ENCODE measurements at regions not wholly inside any gene's neighbourhood (a gene's known extent, or its start where the extent isn't known, plus 50 kb on each side); places are given as distances from the start of the nearest gene placed in this dataset.

GRCh38 chr6:168773788-168774187 lies 332.8 kb downstream of the SMOC2 start:
- no peak for DNase-seq

GRCh38 chr6:168765752-168766151 lies 324.8 kb downstream of the SMOC2 start:
- no peak for DNase-seq

- no peak for DNase-seq
These were observed 315.1 kb downstream of the SMOC2 start for GRCh38 chr6:168756009-168756634.

GRCh38 chr6:168746643-168747042 lies 305.7 kb downstream of the SMOC2 start:
- DNase-seq = no peak

- no peak for DNase-seq
These were observed 305.0 kb downstream of the SMOC2 start for GRCh38 chr6:168746013-168746412.

- no peak for DNase-seq
These were observed 303.9 kb downstream of the SMOC2 start for GRCh38 chr6:168744861-168745260.

- DNase-seq = no peak
These were observed 301.2 kb downstream of the SMOC2 start for GRCh38 chr6:168741942-168742782.

- DNase-seq = no peak
These were observed 300.3 kb downstream of the SMOC2 start for GRCh38 chr6:168741305-168741704.

- DNase-seq = no peak
These were observed 298.4 kb downstream of the SMOC2 start for GRCh38 chr6:168739381-168739780.

- no peak for DNase-seq
These were observed 296.5 kb downstream of the SMOC2 start for GRCh38 chr6:168737481-168737880.

- DNase-seq = no peak
These were observed 296.0 kb downstream of the SMOC2 start for GRCh38 chr6:168737014-168737413.

- DNase-seq = no peak
These were observed 295.1 kb downstream of the SMOC2 start for GRCh38 chr6:168736039-168736438.

GRCh38 chr6:168735268-168735949 lies 294.4 kb downstream of the SMOC2 start:
- DNase-seq = no peak

GRCh38 chr6:168734523-168734922 lies 293.5 kb downstream of the SMOC2 start:
- DNase-seq = no peak

- DNase-seq = no peak
These were observed 291.7 kb downstream of the SMOC2 start for GRCh38 chr6:168732676-168733075.

- DNase-seq = no peak
These were observed 290.1 kb downstream of the SMOC2 start for GRCh38 chr6:168730931-168731716.

GRCh38 chr6:168728056-168728455 lies 287.1 kb downstream of the SMOC2 start:
- DNase-seq = no peak

GRCh38 chr6:168726312-168726856 lies 285.4 kb downstream of the SMOC2 start:
- DNase-seq = no peak

- no peak for DNase-seq
These were observed 284.8 kb downstream of the SMOC2 start for GRCh38 chr6:168725802-168726201.

- no peak for DNase-seq
These were observed 283.9 kb downstream of the SMOC2 start for GRCh38 chr6:168724669-168725570.

GRCh38 chr6:168724033-168724432 lies 283.0 kb downstream of the SMOC2 start:
- no peak for DNase-seq

All from occipital lobe (tissue), 1 donor.